HG03135 (cell line): ENCODE measurements at regions not wholly inside any gene's neighbourhood (a gene's known extent, or its start where the extent isn't known, plus 50 kb on each side); places are given as distances from the start of the nearest gene placed in this dataset.

ENCODE experiments used
- ATAC-seq: cut with Tn5 transposase; IDR thresholded peaks from one replicate; pipeline ENCODE4 v1.9.1; 2021; ENCODE audit warnings: mild to moderate bottlenecking, moderate library complexity; ENCODE audit not compliant: unreplicated experiment

GRCh38 chr10:3852147-3852904 is 67.3 kb upstream of the KLF6 start:
- ATAC-seq = peak; percentile 97

- ATAC-seq = no peak
Measured at GRCh38 chr10:3850999-3851937, 66.3 kb upstream of the KLF6 start.

GRCh38 chr10:3848775-3849635 is 64.0 kb upstream of the KLF6 start:
- ATAC-seq = no peak

- ATAC-seq = no peak
Measured at GRCh38 chr10:3848005-3848774, 63.2 kb upstream of the KLF6 start.

GRCh38 chr10:3846736-3847135 is 61.7 kb upstream of the KLF6 start:
- no peak for ATAC-seq

GRCh38 chr10:3844491-3845025 is 59.5 kb upstream of the KLF6 start:
- no peak for ATAC-seq

- no peak for ATAC-seq
Measured at GRCh38 chr10:3838460-3839437, 53.7 kb upstream of the KLF6 start.

- ATAC-seq = no peak
Measured at GRCh38 chr10:3837647-3838459, 52.8 kb upstream of the KLF6 start.

GRCh38 chr10:3836222-3836820 is 51.3 kb upstream of the KLF6 start:
- no peak for ATAC-seq

GRCh38 chr10:3835770-3836169 is 50.8 kb upstream of the KLF6 start:
- peak; percentile 47 for ATAC-seq

- ATAC-seq = no peak
Measured at GRCh38 chr10:3834947-3835346, 49.9 kb upstream of the KLF6 start.
